Sigmoid colon (tissue), 6 donors: ENCODE measurements at regions not wholly inside any gene's neighbourhood (a gene's known extent, or its start where the extent isn't known, plus 50 kb on each side); places are given as distances from the start of the nearest gene placed in this dataset.
"Not testable (repeated sequence)": the region's sequence is repeated elsewhere in the genome, so short reads cannot be mapped to it uniquely, and the experiment has no call there.

Experiments used
- DNase-seq: peaks from one replicate; pipeline ENCODE4 v3.0.0-alpha.2; 2019
- H3K27ac ChIP-seq, 4 donors: fragments of 200-600 bp; sonication (generic); one replicate each; pipeline ENCODE4 v1.5.1; 2016 to 2019; ENCODE audit warnings: mild to moderate bottlenecking in 1 of 4
- H3K27me3 ChIP-seq, 3 donors: fragments of 200-600 bp; sonication (generic); one replicate each; pipeline ENCODE4 v1.5.1; 2019; ENCODE audit warnings: mild to moderate bottlenecking in 1 of 3
- H3K36me3 ChIP-seq, 4 donors: fragments of 200-600 bp; sonication (generic); one replicate each; pipeline ENCODE4 v1.5.1; 2016 to 2019
- H3K4me1 ChIP-seq, 4 donors: fragments of 200-600 bp; sonication (generic); one replicate each; pipeline ENCODE4 v1.5.1; 2017 to 2019
- H3K4me3 ChIP-seq, 4 donors: fragments of 200-600 bp; sonication (generic); one replicate each; pipeline ENCODE4 v1.5.1; 2017 to 2019; ENCODE audit warnings: mild to moderate bottlenecking in 2 of 4, moderate library complexity in 1 of 4
- H3K9me3 ChIP-seq, 4 donors: fragments of 200-600 bp in 3 of 4; sonication (generic) in 3 of 4; one replicate each; pipeline versions ENCODE4 v1.5.1 to v1.6.1; 2013 to 2019
- EP300 ChIP-seq, 4 donors: sonication (generic); formaldehyde crosslinking; IDR thresholded peaks; one replicate each; pipeline ENCODE4 v1.6.1; 2017; ENCODE audit warnings: antibody characterized with exemption in 4 of 4
- POLR2A ChIP-seq, 2 donors: fragments of 450-650 bp; IDR thresholded peaks; one replicate each; pipeline ENCODE4 v1.6.1; 2016; ENCODE audit warnings: antibody characterized with exemption in 2 of 2, mild to moderate bottlenecking in 2 of 2, moderate library complexity in 2 of 2
- POLR2AphosphoS5 ChIP-seq, 4 donors: sonication (generic); formaldehyde crosslinking; IDR thresholded peaks; one replicate each; pipeline ENCODE4 v1.6.1; 2017; ENCODE audit warnings: antibody characterized with exemption in 4 of 4
- WGBS, 2 donors: extraction: QIAGEN DNeasy Blood & Tissue Kit; methylation state at CpG; one replicate each; pipeline ENCODE4 v1.1.7; 2013; 5-methylcytosine and 5-hydroxymethylcytosine counted together
- intact Hi-C: fragments of 100-400 bp; cut with DNase I; formaldehyde crosslinking; loops from one replicate; pipeline ENCODE4 v1.15.1; 2023
- TF ChIP-seq, protein P1 (sequence below), 4 experiments: fragments of 450-650 bp in 3 of 4; fragments of 200-600 bp in 1 of 4; IDR thresholded peaks; one replicate each; pipeline ENCODE4 v1.5.1; 2016 to 2019; ENCODE audit warnings: antibody characterized with exemption in 4 of 4, mild to moderate bottlenecking in 3 of 4, moderate library complexity in 2 of 4
- donor health status: healthy with polysubstance abuse.
- donor health status: healthy.

DNA sequence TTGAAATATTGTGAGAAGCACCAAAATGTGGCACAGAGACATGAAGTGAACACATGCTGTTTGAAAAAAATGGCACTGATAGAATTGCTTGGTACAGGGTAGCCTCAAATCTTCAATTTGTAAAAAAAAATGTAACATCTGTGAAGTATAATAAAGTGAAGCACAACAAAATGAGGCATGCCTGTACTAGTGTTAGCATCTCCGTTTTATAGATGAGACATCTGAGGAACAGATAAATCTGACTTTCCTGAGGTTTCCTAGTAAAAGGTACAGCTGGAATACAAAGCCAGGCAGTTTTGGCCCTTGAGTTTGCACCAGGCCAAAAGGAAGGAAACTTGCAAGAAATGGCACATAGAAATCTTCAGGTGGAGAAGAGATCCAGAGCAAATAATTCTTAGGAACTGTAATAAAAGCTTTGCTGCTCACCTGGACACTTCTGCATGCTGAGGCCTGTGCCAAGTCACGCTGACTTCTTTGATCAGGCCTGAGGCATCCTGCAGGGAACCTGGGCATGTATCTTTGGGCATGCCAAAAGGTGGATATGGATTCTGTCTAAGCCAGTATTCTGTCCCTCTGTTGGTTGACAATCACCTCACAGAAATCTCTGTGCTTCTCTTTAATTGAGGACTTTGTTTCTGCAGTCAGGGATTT lies 251.5 kb upstream of the PLPP4 start:
- no peak overlapping the region for H3K4me3 ChIP-seq
- H3K36me3 ChIP-seq, result no peaks in the 10 kb centered on the region
- no peaks in the 10 kb centered on the region for H3K4me1 ChIP-seq
- H3K9me3 ChIP-seq, result no peaks in the 10 kb centered on the region
- WGBS, 2 donors, result 76 to 82% methylated on average over 2 of the region's 2 CpGs
- no peaks in the 10 kb centered on the region for H3K27me3 ChIP-seq
- intact Hi-C loops, result no loop called here
- H3K27ac ChIP-seq, result no peak overlapping the region
- no peak for DNase-seq
- TF ChIP-seq, protein P1, sequence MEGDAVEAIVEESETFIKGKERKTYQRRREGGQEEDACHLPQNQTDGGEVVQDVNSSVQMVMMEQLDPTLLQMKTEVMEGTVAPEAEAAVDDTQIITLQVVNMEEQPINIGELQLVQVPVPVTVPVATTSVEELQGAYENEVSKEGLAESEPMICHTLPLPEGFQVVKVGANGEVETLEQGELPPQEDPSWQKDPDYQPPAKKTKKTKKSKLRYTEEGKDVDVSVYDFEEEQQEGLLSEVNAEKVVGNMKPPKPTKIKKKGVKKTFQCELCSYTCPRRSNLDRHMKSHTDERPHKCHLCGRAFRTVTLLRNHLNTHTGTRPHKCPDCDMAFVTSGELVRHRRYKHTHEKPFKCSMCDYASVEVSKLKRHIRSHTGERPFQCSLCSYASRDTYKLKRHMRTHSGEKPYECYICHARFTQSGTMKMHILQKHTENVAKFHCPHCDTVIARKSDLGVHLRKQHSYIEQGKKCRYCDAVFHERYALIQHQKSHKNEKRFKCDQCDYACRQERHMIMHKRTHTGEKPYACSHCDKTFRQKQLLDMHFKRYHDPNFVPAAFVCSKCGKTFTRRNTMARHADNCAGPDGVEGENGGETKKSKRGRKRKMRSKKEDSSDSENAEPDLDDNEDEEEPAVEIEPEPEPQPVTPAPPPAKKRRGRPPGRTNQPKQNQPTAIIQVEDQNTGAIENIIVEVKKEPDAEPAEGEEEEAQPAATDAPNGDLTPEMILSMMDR (IDR thresholded peaks at IDR 0.05), result no peak
- no peak for TF ChIP-seq POLR2AphosphoS5 (IDR thresholded peaks at IDR 0.05)
- TF ChIP-seq POLR2A (IDR thresholded peaks at IDR 0.05), result no peak
- TF ChIP-seq EP300 (IDR thresholded peaks at IDR 0.05), result no peak

DNA sequence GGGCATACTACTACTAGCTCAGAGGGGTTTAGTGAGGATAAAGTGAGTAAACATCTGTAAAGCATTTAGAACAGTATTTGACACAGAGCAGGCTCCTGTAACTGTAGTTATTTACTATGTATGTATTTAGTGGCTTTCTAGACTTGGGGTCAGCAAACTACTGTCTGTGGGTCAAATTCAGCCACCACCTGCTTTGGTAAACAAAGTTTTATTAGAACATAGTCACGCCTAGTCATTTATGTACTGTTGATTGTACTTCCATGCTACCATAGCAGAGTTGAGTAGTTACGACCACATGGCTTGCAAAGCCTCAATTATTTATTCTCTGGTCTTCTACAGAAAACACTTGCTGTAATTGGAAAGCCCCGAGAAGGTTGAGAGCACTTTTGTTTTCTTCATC lies 248.5 kb upstream of the PLPP4 start:
- no peaks in the 10 kb centered on the region for H3K36me3 ChIP-seq
- 25 to 63% methylated on average over 3 of the region's 3 CpGs for WGBS, 2 donors

DNA sequence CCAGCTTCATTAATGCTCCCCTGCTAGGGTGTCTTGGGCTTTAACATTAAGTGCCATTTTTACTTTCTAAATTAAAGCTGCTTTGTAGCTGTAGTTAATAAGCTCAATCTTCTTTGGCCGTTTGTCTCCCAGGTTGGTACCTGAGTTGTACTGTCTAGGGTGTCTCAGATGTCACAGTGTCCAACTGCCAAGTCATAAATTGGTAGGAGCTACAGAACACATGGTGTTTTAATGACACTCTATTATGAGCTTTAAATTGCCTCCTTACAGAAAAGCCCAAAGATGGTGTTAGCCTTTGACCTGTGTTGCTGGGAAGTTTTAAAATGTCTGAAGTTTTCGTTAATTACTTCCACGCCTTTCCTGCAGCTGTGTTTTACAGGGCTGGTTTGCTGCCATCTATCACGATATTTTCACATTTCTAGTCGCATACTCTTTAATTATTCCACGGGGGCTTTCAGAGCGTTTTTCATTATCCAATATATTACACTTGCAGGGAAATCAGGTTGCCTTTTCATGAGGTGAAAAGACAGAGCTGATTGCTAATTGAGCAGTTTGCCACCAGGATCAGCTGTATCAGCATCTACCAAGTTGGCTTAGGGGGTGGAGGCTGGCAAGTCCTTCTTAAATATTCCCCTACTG lies 247.8 kb upstream of the PLPP4 start:
- intact Hi-C loops, result no loop called here
- Histone ChIP-seq H3K4me3 (no peak overlapping the region), H3K9me3 (no peaks in the 10 kb centered on the region), H3K27me3 (no peaks in the 10 kb centered on the region), H3K4me1 (no peaks in the 10 kb centered on the region), H3K27ac (no peak overlapping the region), H3K36me3 (no peaks in the 10 kb centered on the region)
- no peak for TF ChIP-seq EP300 (IDR thresholded peaks at IDR 0.05)
- TF ChIP-seq, protein P1 (IDR thresholded peaks at IDR 0.05), result no peak
- TF ChIP-seq POLR2A (IDR thresholded peaks at IDR 0.05), result no peak
- no peak for TF ChIP-seq POLR2AphosphoS5 (IDR thresholded peaks at IDR 0.05)
- no peak for DNase-seq
- 40 to 62% methylated on average over 7 of the region's 7 CpGs for WGBS, 2 donors

More for the DNA sequence above, 248.5 kb upstream of the PLPP4 start:
- no peaks in the 10 kb centered on the region for H3K9me3 ChIP-seq
- no peaks in the 10 kb centered on the region for H3K4me1 ChIP-seq
- no peak for TF ChIP-seq POLR2AphosphoS5 (IDR thresholded peaks at IDR 0.05)
- TF ChIP-seq, protein P1 (IDR thresholded peaks at IDR 0.05), result no peak
- TF ChIP-seq EP300 (IDR thresholded peaks at IDR 0.05), result no peak
- TF ChIP-seq POLR2A (IDR thresholded peaks at IDR 0.05), result no peak
- DNase-seq, result no peak
- intact Hi-C loops, result no loop called here
- H3K4me3 ChIP-seq, result no peak overlapping the region
- no peak overlapping the region for H3K27ac ChIP-seq
- no peaks in the 10 kb centered on the region for H3K27me3 ChIP-seq

DNA sequence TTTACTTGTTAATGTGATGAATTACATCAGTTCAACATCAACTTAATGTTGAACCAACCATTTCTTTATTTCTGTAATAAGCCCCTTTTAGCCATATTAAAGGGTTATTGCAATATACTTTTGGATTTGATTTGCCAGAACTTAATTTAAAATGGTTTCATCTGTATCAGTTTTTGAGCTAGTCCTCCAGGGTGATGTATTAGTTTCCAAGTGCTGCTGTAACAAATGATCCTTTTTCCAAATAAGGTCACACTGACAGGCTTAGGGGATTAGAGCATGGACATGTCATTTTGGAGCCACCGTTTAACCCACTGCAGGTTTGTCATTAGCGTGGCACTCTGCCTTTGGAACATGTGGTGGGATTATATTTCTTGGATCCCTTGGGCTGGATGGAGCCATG lies 244.8 kb upstream of the PLPP4 start:
- TF ChIP-seq EP300 (IDR thresholded peaks at IDR 0.05), result no peak
- TF ChIP-seq, protein P1 (IDR thresholded peaks at IDR 0.05), result no peak
- TF ChIP-seq POLR2AphosphoS5 (IDR thresholded peaks at IDR 0.05), result no peak
- no peak for TF ChIP-seq POLR2A (IDR thresholded peaks at IDR 0.05)
- no peak for DNase-seq
- 93% methylated on average over 2 of the region's 2 CpGs for WGBS, 2 donors
- Histone ChIP-seq H3K27ac (no peak overlapping the region), H3K36me3 (no peaks in the 10 kb centered on the region), H3K9me3 (no peaks in the 10 kb centered on the region), H3K4me1 (no peaks in the 10 kb centered on the region), H3K27me3 (no peaks in the 10 kb centered on the region), H3K4me3 (no peak overlapping the region)
- intact Hi-C loops, result no loop called here

DNA sequence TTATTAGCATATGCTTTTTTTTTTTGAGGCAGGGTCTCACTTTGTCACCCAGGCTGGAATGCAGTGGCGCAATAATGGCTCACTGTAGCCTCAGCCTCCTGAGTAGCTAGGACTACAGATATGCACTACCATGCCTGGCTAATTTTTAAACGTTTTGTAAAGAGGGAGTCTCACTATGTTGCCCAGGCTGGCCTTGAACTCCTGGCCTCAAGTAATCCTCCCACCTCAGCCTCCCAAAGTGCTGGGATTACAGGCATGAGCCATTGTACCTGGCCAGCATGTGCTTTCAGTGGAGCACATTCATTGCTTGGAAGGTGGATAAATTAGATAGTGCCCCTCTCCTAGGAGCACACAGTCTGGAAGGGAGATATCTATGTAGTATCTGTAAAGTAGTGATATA lies 243.7 kb upstream of the PLPP4 start:
- H3K9me3 ChIP-seq, H3K4me3 ChIP-seq, H3K36me3 ChIP-seq, DNase-seq, H3K4me1 ChIP-seq, intact Hi-C loops, H3K27me3 ChIP-seq, H3K27ac ChIP-seq: not testable (repeated sequence)
- 80 to 83% methylated on average over 2 of the region's 2 CpGs for WGBS, 2 donors
